ENCODE measurements at regions not wholly inside any gene's neighbourhood (a gene's known extent, or its start where the extent isn't known, plus 50 kb on each side); places are given as distances from the start of the nearest gene placed in this dataset.

DNA sequence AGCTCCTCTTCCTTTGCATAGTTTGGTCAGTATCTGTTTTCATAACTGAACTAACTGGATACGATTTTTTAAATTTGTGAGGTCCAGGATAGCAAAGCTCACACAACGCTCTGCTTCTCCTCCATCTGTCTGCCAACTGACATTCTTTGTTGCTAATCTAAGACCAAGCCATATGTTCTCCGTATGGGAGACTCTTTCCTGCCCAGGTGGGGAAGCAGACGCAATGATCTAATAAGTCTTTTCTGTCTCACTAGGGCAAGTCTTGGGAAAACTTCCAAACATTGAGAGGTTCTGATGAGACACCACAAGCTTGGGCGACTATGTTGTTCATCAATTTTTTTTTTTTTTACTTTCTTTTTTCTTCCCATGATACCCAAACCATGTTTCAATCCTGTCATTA is 558.5 kb downstream of the EFNA5 start:
- TF ChIP-seq, protein P1, sequence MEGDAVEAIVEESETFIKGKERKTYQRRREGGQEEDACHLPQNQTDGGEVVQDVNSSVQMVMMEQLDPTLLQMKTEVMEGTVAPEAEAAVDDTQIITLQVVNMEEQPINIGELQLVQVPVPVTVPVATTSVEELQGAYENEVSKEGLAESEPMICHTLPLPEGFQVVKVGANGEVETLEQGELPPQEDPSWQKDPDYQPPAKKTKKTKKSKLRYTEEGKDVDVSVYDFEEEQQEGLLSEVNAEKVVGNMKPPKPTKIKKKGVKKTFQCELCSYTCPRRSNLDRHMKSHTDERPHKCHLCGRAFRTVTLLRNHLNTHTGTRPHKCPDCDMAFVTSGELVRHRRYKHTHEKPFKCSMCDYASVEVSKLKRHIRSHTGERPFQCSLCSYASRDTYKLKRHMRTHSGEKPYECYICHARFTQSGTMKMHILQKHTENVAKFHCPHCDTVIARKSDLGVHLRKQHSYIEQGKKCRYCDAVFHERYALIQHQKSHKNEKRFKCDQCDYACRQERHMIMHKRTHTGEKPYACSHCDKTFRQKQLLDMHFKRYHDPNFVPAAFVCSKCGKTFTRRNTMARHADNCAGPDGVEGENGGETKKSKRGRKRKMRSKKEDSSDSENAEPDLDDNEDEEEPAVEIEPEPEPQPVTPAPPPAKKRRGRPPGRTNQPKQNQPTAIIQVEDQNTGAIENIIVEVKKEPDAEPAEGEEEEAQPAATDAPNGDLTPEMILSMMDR (IDR thresholded peaks at IDR 0.05; ENCODE audit: extremely low read depth in 1 of 2, insufficient read depth in 1 of 2, low read depth in 1 of 2, low read length in 2 of 2) = no peak
- TF ChIP-seq EZH2 (IDR thresholded peaks at IDR 0.05; ENCODE audit: borderline replicate concordance, low read depth, low read length, severe bottlenecking) = no peak
- TF ChIP-seq MYC (IDR thresholded peaks at IDR 0.05; ENCODE audit: low read depth, low read length) = no peak
- no peak for TF ChIP-seq POLR2A (IDR thresholded peaks at IDR 0.05; ENCODE audit: low read depth, low read length)
- TF ChIP-seq, protein P2, sequence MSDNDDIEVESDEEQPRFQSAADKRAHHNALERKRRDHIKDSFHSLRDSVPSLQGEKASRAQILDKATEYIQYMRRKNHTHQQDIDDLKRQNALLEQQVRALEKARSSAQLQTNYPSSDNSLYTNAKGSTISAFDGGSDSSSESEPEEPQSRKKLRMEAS (IDR thresholded peaks at IDR 0.05; ENCODE audit: insufficient read depth, insufficient read length) = no peak
- TF ChIP-seq POLR2AphosphoS5 (IDR thresholded peaks at IDR 0.05; ENCODE audit: insufficient read depth, low read depth, low read length) = no peak
- TF ChIP-seq JUN (IDR thresholded peaks at IDR 0.05; ENCODE audit: borderline replicate concordance, insufficient read depth, insufficient read length, low read depth) = no peak
- no peak for TF ChIP-seq GATA2 (IDR thresholded peaks at IDR 0.05; ENCODE audit: insufficient read depth, insufficient read length, low read depth, low read length)
- TF ChIP-seq FOS (IDR thresholded peaks at IDR 0.05; ENCODE audit: borderline replicate concordance, insufficient read depth, low read length) = no peak

Measured in endothelial cell of umbilical vein (primary cell).